ENCODE measurements at regions not wholly inside any gene's neighbourhood (a gene's known extent, or its start where the extent isn't known, plus 50 kb on each side); places are given as distances from the start of the nearest gene placed in this dataset.

GRCh38 chr14:104472073-104472472 is 107.5 kb upstream of the C14orf180 start:
- Histone ChIP-seq H3K36me3 (no peaks in the 10 kb centered on the region), H3K27ac (no peak overlapping the region), H3K9me3 (no peaks in the 10 kb centered on the region), H3K27me3 (replicated peaks; ENCODE audit: insufficient read depth) (peaks cover 6% of the 10 kb centered on the region), H3K4me1 (replicated peaks) (no peaks in the 10 kb centered on the region), H3K4me3 (no peak overlapping the region)
- no peak for DNase-seq (ENCODE audit: low spot score)
- 86% methylated on average over 1 of the region's 1 CpG for WGBS
- TF ChIP-seq, protein P1, sequence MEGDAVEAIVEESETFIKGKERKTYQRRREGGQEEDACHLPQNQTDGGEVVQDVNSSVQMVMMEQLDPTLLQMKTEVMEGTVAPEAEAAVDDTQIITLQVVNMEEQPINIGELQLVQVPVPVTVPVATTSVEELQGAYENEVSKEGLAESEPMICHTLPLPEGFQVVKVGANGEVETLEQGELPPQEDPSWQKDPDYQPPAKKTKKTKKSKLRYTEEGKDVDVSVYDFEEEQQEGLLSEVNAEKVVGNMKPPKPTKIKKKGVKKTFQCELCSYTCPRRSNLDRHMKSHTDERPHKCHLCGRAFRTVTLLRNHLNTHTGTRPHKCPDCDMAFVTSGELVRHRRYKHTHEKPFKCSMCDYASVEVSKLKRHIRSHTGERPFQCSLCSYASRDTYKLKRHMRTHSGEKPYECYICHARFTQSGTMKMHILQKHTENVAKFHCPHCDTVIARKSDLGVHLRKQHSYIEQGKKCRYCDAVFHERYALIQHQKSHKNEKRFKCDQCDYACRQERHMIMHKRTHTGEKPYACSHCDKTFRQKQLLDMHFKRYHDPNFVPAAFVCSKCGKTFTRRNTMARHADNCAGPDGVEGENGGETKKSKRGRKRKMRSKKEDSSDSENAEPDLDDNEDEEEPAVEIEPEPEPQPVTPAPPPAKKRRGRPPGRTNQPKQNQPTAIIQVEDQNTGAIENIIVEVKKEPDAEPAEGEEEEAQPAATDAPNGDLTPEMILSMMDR (IDR thresholded peaks at IDR 0.05), result no peak
- TF ChIP-seq POLR2AphosphoS5 (IDR thresholded peaks at IDR 0.05), result no peak
- TF ChIP-seq POLR2A (IDR thresholded peaks at IDR 0.05), result no peak
- intact Hi-C loops (cut with DNase I), result no loop called here

GRCh38 chr14:104472536-104473243 is 106.9 kb upstream of the C14orf180 start:
- Histone ChIP-seq H3K36me3 (no peaks in the 10 kb centered on the region), H3K27ac (no peak overlapping the region), H3K27me3 (replicated peaks; ENCODE audit: insufficient read depth) (peaks cover 6% of the 10 kb centered on the region), H3K4me1 (replicated peaks) (no peaks in the 10 kb centered on the region), H3K9me3 (no peaks in the 10 kb centered on the region), H3K4me3 (no peak overlapping the region)
- intact Hi-C loops (cut with DNase I), result no loop called here
- WGBS, result 90% methylated on average over 27 of the region's 29 CpGs
- no peak for DNase-seq (ENCODE audit: low spot score)
- TF ChIP-seq POLR2A (IDR thresholded peaks at IDR 0.05) (no peak), POLR2AphosphoS5 (IDR thresholded peaks at IDR 0.05) (no peak)
- TF ChIP-seq, protein P1 (IDR thresholded peaks at IDR 0.05), result no peak

- H3K27me3 ChIP-seq (replicated peaks; ENCODE audit: insufficient read depth), result peaks cover 6% of the 10 kb centered on the region
Observed at GRCh38 chr14:104473244-104473565, 106.4 kb upstream of the C14orf180 start.

DNA sequence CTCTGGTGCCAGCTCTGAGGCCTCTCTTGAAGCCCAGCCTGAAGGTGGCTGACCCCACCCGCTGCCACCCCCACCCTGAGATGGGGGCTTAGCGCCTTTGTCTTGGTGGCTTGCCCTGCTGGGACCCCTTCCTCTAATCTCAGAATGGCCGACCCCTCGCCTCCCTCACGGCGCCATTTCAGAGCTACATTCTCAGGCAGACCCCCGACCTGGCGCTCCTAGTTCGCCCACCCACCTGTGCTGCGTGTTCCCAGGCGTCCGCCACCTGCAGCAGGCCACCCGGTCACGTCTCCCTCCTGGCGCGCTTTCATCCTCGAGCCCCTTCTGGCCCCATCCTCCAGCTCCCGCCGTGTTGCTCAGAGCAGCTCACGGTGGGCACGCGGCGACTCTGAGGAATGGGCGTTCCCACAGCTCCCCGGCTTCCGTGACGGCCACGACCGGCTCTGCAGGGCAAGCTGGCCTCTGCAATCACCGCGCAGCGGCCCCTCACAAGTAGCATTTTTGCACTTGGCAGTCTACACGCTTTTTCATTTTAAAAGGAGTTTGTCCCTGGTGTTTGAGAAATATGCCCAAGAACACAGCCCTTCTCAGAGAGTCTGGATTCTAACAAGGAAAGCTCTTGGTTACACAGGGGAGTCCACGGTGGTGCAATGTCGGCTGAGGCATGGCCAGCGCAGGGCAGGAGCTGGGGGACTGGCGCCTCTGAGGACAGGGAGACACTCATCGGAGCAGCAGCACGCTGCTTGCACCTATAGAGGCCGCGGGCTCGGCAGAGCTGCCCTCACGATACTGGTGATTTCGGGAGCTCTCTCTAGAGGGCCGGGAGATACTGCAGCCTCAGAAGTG is 105.7 kb upstream of the C14orf180 start:
- TF ChIP-seq POLR2A (IDR thresholded peaks at IDR 0.05) (no peak), POLR2AphosphoS5 (IDR thresholded peaks at IDR 0.05) (no peak)
- TF ChIP-seq, protein P1 (IDR thresholded peaks at IDR 0.05), result no peak
- no peaks in the 10 kb centered on the region for H3K36me3 ChIP-seq
- intact Hi-C loops (cut with DNase I), result no loop called here
- H3K4me3 ChIP-seq, result no peak overlapping the region
- WGBS, result 65% methylated on average over 44 of the region's 45 CpGs
- H3K27ac ChIP-seq, result no peak overlapping the region
- DNase-seq (ENCODE audit: low spot score), result no peak
- no peaks in the 10 kb centered on the region for H3K4me1 ChIP-seq (replicated peaks)
- peaks cover 6% of the 10 kb centered on the region for H3K27me3 ChIP-seq (replicated peaks; ENCODE audit: insufficient read depth)
- H3K9me3 ChIP-seq, result no peaks in the 10 kb centered on the region

More at GRCh38 chr14:104473244-104473565, 106.4 kb upstream of the C14orf180 start:
- Histone ChIP-seq H3K36me3 (no peaks in the 10 kb centered on the region), H3K4me1 (replicated peaks) (no peaks in the 10 kb centered on the region), H3K9me3 (no peaks in the 10 kb centered on the region), H3K27ac (no peak overlapping the region), H3K4me3 (no peak overlapping the region)
- DNase-seq (ENCODE audit: low spot score), result no peak
- TF ChIP-seq POLR2A (IDR thresholded peaks at IDR 0.05) (no peak), POLR2AphosphoS5 (IDR thresholded peaks at IDR 0.05) (no peak)
- TF ChIP-seq, protein P1 (IDR thresholded peaks at IDR 0.05), result no peak
- intact Hi-C loops (cut with DNase I), result no loop called here
- whole genome bisulfite sequencing, result 85% methylated on average over 4 of the region's 4 CpGs
